ENCODE measurements at regions not wholly inside any gene's neighbourhood (a gene's known extent, or its start where the extent isn't known, plus 50 kb on each side); places are given as distances from the start of the nearest gene placed in this dataset.

- no peaks in the 10 kb centered on the region for H3K27me3 Mint-ChIP-seq (ENCODE audit: low read depth)
- H3K4me1 Mint-ChIP-seq = no peaks in the 10 kb centered on the region
- peaks cover 2% of the 10 kb centered on the region for H3K9me3 Mint-ChIP-seq
- H3K36me3 Mint-ChIP-seq (ENCODE audit: low read depth) = no peaks in the 10 kb centered on the region
- no peak overlapping the region for H3K27ac Mint-ChIP-seq
- TF ChIP-seq CTCF (IDR thresholded peaks at IDR 0.05; ENCODE audit: unreplicated experiment in 3 of 3) = no peak
- no peak overlapping the region for H3K4me3 Mint-ChIP-seq
Observed at GRCh38 chr2:198597648-198598047, 793.3 kb downstream of the PLCL1 start.

- Mint-ChIP-seq H3K4me1 (no peaks in the 10 kb centered on the region), H3K9me3 (peaks cover 2% of the 10 kb centered on the region), H3K36me3 (ENCODE audit: low read depth) (no peaks in the 10 kb centered on the region), H3K27me3 (ENCODE audit: low read depth) (no peaks in the 10 kb centered on the region), H3K27ac (no peak overlapping the region), H3K4me3 (no peak overlapping the region)
- no peak for TF ChIP-seq CTCF (IDR thresholded peaks at IDR 0.05; ENCODE audit: unreplicated experiment in 3 of 3)
Observed at GRCh38 chr2:198596985-198597384, 792.6 kb downstream of the PLCL1 start.

- Mint-ChIP-seq H3K9me3 (peaks cover 2% of the 10 kb centered on the region), H3K36me3 (ENCODE audit: low read depth) (no peaks in the 10 kb centered on the region), H3K27me3 (ENCODE audit: low read depth) (no peaks in the 10 kb centered on the region), H3K4me1 (no peaks in the 10 kb centered on the region), H3K4me3 (no peak overlapping the region), H3K27ac (no peak overlapping the region)
- no peak for TF ChIP-seq CTCF (IDR thresholded peaks at IDR 0.05; ENCODE audit: unreplicated experiment in 3 of 3)
Observed at GRCh38 chr2:198595721-198596120, 791.3 kb downstream of the PLCL1 start.

- TF ChIP-seq CTCF (IDR thresholded peaks at IDR 0.05; ENCODE audit: unreplicated experiment in 3 of 3) = no peak
- Mint-ChIP-seq H3K4me3 (no peak overlapping the region), H3K4me1 (no peaks in the 10 kb centered on the region), H3K27ac (no peak overlapping the region), H3K36me3 (ENCODE audit: low read depth) (no peaks in the 10 kb centered on the region), H3K9me3 (no peaks in the 10 kb centered on the region), H3K27me3 (ENCODE audit: low read depth) (no peaks in the 10 kb centered on the region)
Observed at GRCh38 chr2:198591586-198591985, 787.2 kb downstream of the PLCL1 start.

- no peaks in the 10 kb centered on the region for H3K27me3 Mint-ChIP-seq (ENCODE audit: low read depth)
- no peak for TF ChIP-seq CTCF (IDR thresholded peaks at IDR 0.05; ENCODE audit: unreplicated experiment in 3 of 3)
- no peaks in the 10 kb centered on the region for H3K9me3 Mint-ChIP-seq
- H3K4me3 Mint-ChIP-seq = no peak overlapping the region
- no peak overlapping the region for H3K27ac Mint-ChIP-seq
- no peaks in the 10 kb centered on the region for H3K4me1 Mint-ChIP-seq
- H3K36me3 Mint-ChIP-seq (ENCODE audit: low read depth) = no peaks in the 10 kb centered on the region
Observed at GRCh38 chr2:198587741-198588140, 783.3 kb downstream of the PLCL1 start.

- TF ChIP-seq CTCF (IDR thresholded peaks at IDR 0.05; ENCODE audit: unreplicated experiment in 3 of 3) = no peak
- Mint-ChIP-seq H3K9me3 (no peaks in the 10 kb centered on the region), H3K4me3 (no peak overlapping the region), H3K4me1 (no peaks in the 10 kb centered on the region), H3K36me3 (ENCODE audit: low read depth) (no peaks in the 10 kb centered on the region), H3K27ac (no peak overlapping the region), H3K27me3 (ENCODE audit: low read depth) (no peaks in the 10 kb centered on the region)
Observed at GRCh38 chr2:198587240-198587639, 782.8 kb downstream of the PLCL1 start.
